ENCODE measurements at regions not wholly inside any gene's neighbourhood (a gene's known extent, or its start where the extent isn't known, plus 50 kb on each side); places are given as distances from the start of the nearest gene placed in this dataset.
A peak's percentile ranks its signal among the peaks of the same experiment; 100 is the strongest.
"Not testable (repeated sequence)": the region's sequence is repeated elsewhere in the genome, so short reads cannot be mapped to it uniquely, and the experiment has no call there.

GRCh38 chr14:28820677-28821076 lies 54.1 kb downstream of the FOXG1 start:
- DNase-seq: no peak

- DNase-seq: no peak
Observed at GRCh38 chr14:28821993-28822392, 55.4 kb downstream of the FOXG1 start.

- DNase-seq: no peak
Observed at GRCh38 chr14:28823245-28823644, 56.7 kb downstream of the FOXG1 start.

GRCh38 chr14:28830115-28830534 lies 63.5 kb downstream of the FOXG1 start:
- no peak for DNase-seq

GRCh38 chr14:28831126-28831525 lies 64.5 kb downstream of the FOXG1 start:
- no peak for DNase-seq

GRCh38 chr14:28842569-28842968 lies 76.0 kb downstream of the FOXG1 start:
- DNase-seq: not testable (repeated sequence)

GRCh38 chr14:28867571-28867970 lies 101.0 kb downstream of the FOXG1 start:
- DNase-seq: no peak

GRCh38 chr14:28870033-28870564 lies 103.5 kb downstream of the FOXG1 start:
- DNase-seq: peak; percentile 35

GRCh38 chr14:28875934-28876571 lies 109.5 kb downstream of the FOXG1 start:
- peak; percentile 96 for DNase-seq

GRCh38 chr14:28876572-28876945 lies 110.0 kb downstream of the FOXG1 start:
- peak; percentile 96 for DNase-seq

- DNase-seq: no peak
Observed at GRCh38 chr14:28877923-28878322, 111.3 kb downstream of the FOXG1 start.

GRCh38 chr14:28879573-28879996 lies 113.0 kb downstream of the FOXG1 start:
- DNase-seq: peak; percentile 93

GRCh38 chr14:28886940-28887339 lies 120.4 kb downstream of the FOXG1 start:
- no peak for DNase-seq

- DNase-seq: no peak
Observed at GRCh38 chr14:28895389-28895788, 128.8 kb downstream of the FOXG1 start.

GRCh38 chr14:28896337-28896736 lies 129.8 kb downstream of the FOXG1 start:
- DNase-seq: no peak

- DNase-seq: no peak
Observed at GRCh38 chr14:28901631-28902030, 135.0 kb downstream of the FOXG1 start.

GRCh38 chr14:28902930-28903329 lies 136.3 kb downstream of the FOXG1 start:
- DNase-seq: no peak

GRCh38 chr14:28911521-28911920 lies 144.9 kb downstream of the FOXG1 start:
- DNase-seq: no peak

- DNase-seq: no peak
Observed at GRCh38 chr14:28913056-28913455, 146.5 kb downstream of the FOXG1 start.

GRCh38 chr14:28926122-28926521 lies 159.5 kb downstream of the FOXG1 start:
- DNase-seq: no peak

GRCh38 chr14:28931999-28932398 lies 165.4 kb downstream of the FOXG1 start:
- no peak for DNase-seq

GRCh38 chr14:28936601-28937000 lies 170.0 kb downstream of the FOXG1 start:
- DNase-seq: no peak

- no peak for DNase-seq
Observed at GRCh38 chr14:28941758-28942157, 175.2 kb downstream of the FOXG1 start.

- DNase-seq: no peak
Observed at GRCh38 chr14:28944605-28945004, 178.0 kb downstream of the FOXG1 start.

- no peak for DNase-seq
Observed at GRCh38 chr14:28946267-28946666, 179.7 kb downstream of the FOXG1 start.
